ENCODE measurements at regions not wholly inside any gene's neighbourhood (a gene's known extent, or its start where the extent isn't known, plus 50 kb on each side); places are given as distances from the start of the nearest gene placed in this dataset.

GRCh38 chr2:187003611-187004010, 154.6 kb upstream of the ZSWIM2 start:
- Histone ChIP-seq H3K27me3 (no peaks in the 10 kb centered on the region), H3K4me1 (no peaks in the 10 kb centered on the region), H3K9ac (no peak overlapping the region), H3K4me3 (no peak overlapping the region), H3K79me2 (ENCODE audit: low read depth) (no peaks in the 10 kb centered on the region), H2AFZ (replicated peaks) (peak overlapping the region; percentile 9), H3K9me3 (ENCODE audit: low read depth) (no peaks in the 10 kb centered on the region), H3F3A (ENCODE audit: low read depth) (no peaks in the 10 kb centered on the region), H3K27ac (no peak overlapping the region), H4K20me1 (ENCODE audit: low read depth) (no peaks in the 10 kb centered on the region), H3K36me3 (no peaks in the 10 kb centered on the region), H3K4me2 (no peak overlapping the region)
- H3K9me3 Mint-ChIP-seq, result no peaks in the 10 kb centered on the region
- DNase-seq (ENCODE audit: low spot score), result no peak
- no peaks in the 10 kb centered on the region for H3K36me3 Mint-ChIP-seq
- H3K4me1 Mint-ChIP-seq, result no peaks in the 10 kb centered on the region
- H3K4me3 Mint-ChIP-seq, result no peak overlapping the region
- no peak overlapping the region for H3K27ac Mint-ChIP-seq
- H3K27me3 Mint-ChIP-seq (ENCODE audit: insufficient read depth, low read depth), result no peaks in the 10 kb centered on the region
- TF ChIP-seq EZH2phosphoT487 (IDR thresholded peaks at IDR 0.05), result no peak
- no peak for TF ChIP-seq EZH2 (IDR thresholded peaks at IDR 0.05)
- TF ChIP-seq CTCF (IDR thresholded peaks at IDR 0.05), result no peak

GRCh38 chr2:187003038-187003554, 154.1 kb upstream of the ZSWIM2 start:
- no peak for TF ChIP-seq CTCF (IDR thresholded peaks at IDR 0.05)
- TF ChIP-seq EZH2 (IDR thresholded peaks at IDR 0.05), result no peak
- no peak for TF ChIP-seq EZH2phosphoT487 (IDR thresholded peaks at IDR 0.05)
- Histone ChIP-seq H3K9ac (no peak overlapping the region), H3K27ac (no peak overlapping the region), H3K4me3 (no peak overlapping the region), H3K4me1 (no peaks in the 10 kb centered on the region), H4K20me1 (ENCODE audit: low read depth) (no peaks in the 10 kb centered on the region), H2AFZ (replicated peaks) (no peak overlapping the region), H3K27me3 (no peaks in the 10 kb centered on the region), H3K36me3 (no peaks in the 10 kb centered on the region), H3K4me2 (no peak overlapping the region), H3K79me2 (ENCODE audit: low read depth) (no peaks in the 10 kb centered on the region), H3K9me3 (ENCODE audit: low read depth) (no peaks in the 10 kb centered on the region), H3F3A (ENCODE audit: low read depth) (no peaks in the 10 kb centered on the region)
- no peak overlapping the region for H3K4me3 Mint-ChIP-seq
- no peak overlapping the region for H3K27ac Mint-ChIP-seq
- H3K27me3 Mint-ChIP-seq (ENCODE audit: insufficient read depth, low read depth), result no peaks in the 10 kb centered on the region
- no peaks in the 10 kb centered on the region for H3K9me3 Mint-ChIP-seq
- H3K4me1 Mint-ChIP-seq, result no peaks in the 10 kb centered on the region
- H3K36me3 Mint-ChIP-seq, result no peaks in the 10 kb centered on the region
- no peak for DNase-seq (ENCODE audit: low spot score)

GRCh38 chr2:187002242-187002641, 153.3 kb upstream of the ZSWIM2 start:
- Histone ChIP-seq H3K79me2 (ENCODE audit: low read depth) (no peaks in the 10 kb centered on the region), H3K9ac (no peak overlapping the region), H3K4me2 (no peak overlapping the region), H3F3A (ENCODE audit: low read depth) (no peaks in the 10 kb centered on the region), H4K20me1 (ENCODE audit: low read depth) (no peaks in the 10 kb centered on the region), H3K36me3 (no peaks in the 10 kb centered on the region), H3K27me3 (no peaks in the 10 kb centered on the region), H3K4me3 (no peak overlapping the region), H2AFZ (replicated peaks) (no peak overlapping the region), H3K4me1 (no peaks in the 10 kb centered on the region), H3K9me3 (ENCODE audit: low read depth) (no peaks in the 10 kb centered on the region), H3K27ac (no peak overlapping the region)
- H3K36me3 Mint-ChIP-seq, result no peaks in the 10 kb centered on the region
- H3K4me1 Mint-ChIP-seq, result no peaks in the 10 kb centered on the region
- no peak overlapping the region for H3K4me3 Mint-ChIP-seq
- H3K27ac Mint-ChIP-seq, result no peak overlapping the region
- no peak for TF ChIP-seq EZH2 (IDR thresholded peaks at IDR 0.05)
- TF ChIP-seq EZH2phosphoT487 (IDR thresholded peaks at IDR 0.05), result no peak
- TF ChIP-seq CTCF (IDR thresholded peaks at IDR 0.05), result no peak
- no peaks in the 10 kb centered on the region for H3K27me3 Mint-ChIP-seq (ENCODE audit: insufficient read depth, low read depth)
- no peak for DNase-seq (ENCODE audit: low spot score)
- H3K9me3 Mint-ChIP-seq, result no peaks in the 10 kb centered on the region

Measured in neural progenitor cell (in vitro differentiated cells).